Peyer's patch (tissue), 4 donors: ENCODE measurements at regions not wholly inside any gene's neighbourhood (a gene's known extent, or its start where the extent isn't known, plus 50 kb on each side); places are given as distances from the start of the nearest gene placed in this dataset.

Source experiments
- POLR2A ChIP-seq, 2 donors: fragments of 450-650 bp; IDR thresholded peaks; one replicate each; pipeline ENCODE4 v1.5.1; 2017; ENCODE audit warnings: antibody characterized with exemption in 2 of 2, mild to moderate bottlenecking in 2 of 2, moderate library complexity in 2 of 2
- TF ChIP-seq, protein P1 (sequence below), 6 experiments: fragments of 450-650 bp in 4 of 6; fragments of 200-600 bp in 2 of 6; sonication (generic) in 1 of 6; IDR thresholded peaks; one replicate each; pipeline ENCODE4 v1.5.1; 2017 to 2019; ENCODE audit warnings: antibody characterized with exemption in 6 of 6, mild to moderate bottlenecking in 3 of 6, moderate library complexity in 1 of 6

- TF ChIP-seq, protein P1, sequence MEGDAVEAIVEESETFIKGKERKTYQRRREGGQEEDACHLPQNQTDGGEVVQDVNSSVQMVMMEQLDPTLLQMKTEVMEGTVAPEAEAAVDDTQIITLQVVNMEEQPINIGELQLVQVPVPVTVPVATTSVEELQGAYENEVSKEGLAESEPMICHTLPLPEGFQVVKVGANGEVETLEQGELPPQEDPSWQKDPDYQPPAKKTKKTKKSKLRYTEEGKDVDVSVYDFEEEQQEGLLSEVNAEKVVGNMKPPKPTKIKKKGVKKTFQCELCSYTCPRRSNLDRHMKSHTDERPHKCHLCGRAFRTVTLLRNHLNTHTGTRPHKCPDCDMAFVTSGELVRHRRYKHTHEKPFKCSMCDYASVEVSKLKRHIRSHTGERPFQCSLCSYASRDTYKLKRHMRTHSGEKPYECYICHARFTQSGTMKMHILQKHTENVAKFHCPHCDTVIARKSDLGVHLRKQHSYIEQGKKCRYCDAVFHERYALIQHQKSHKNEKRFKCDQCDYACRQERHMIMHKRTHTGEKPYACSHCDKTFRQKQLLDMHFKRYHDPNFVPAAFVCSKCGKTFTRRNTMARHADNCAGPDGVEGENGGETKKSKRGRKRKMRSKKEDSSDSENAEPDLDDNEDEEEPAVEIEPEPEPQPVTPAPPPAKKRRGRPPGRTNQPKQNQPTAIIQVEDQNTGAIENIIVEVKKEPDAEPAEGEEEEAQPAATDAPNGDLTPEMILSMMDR (IDR thresholded peaks at IDR 0.05), result no peak
- TF ChIP-seq POLR2A (IDR thresholded peaks at IDR 0.05), result no peak
These were observed 128.1 kb downstream of the SLC25A47 start for GRCh38 chr14:100451264-100451663.
